Neural cell (in vitro differentiated cells): ENCODE measurements at regions not wholly inside any gene's neighbourhood (a gene's known extent, or its start where the extent isn't known, plus 50 kb on each side); places are given as distances from the start of the nearest gene placed in this dataset.

Experiments used
- H2AFZ ChIP-seq: fragments of 200-600, 300-800 bp; sonication (generic), shearing (Covaris generic); 2 replicates; pipeline ENCODE4 v1.6.0; 2014; ENCODE audit warnings: low read depth, mild to moderate bottlenecking, antibody characterized with exemption, low read length, moderate library complexity
- H3F3A ChIP-seq: fragments of 200-600 bp; shearing (Covaris generic); 2 replicates; pipeline ENCODE4 v1.6.1; 2016; ENCODE audit warnings: mild to moderate bottlenecking, moderate library complexity, mixed read lengths, antibody characterized with exemption, low read length; ENCODE audit not compliant: insufficient read depth, poor library complexity, severe bottlenecking
- H3K27ac ChIP-seq: fragments of 200-600, 300-800 bp; sonication (generic), shearing (Covaris generic); 2 replicates; pipeline ENCODE4 v1.5.1; 2014; ENCODE audit warnings: mild to moderate bottlenecking, low read length, moderate library complexity
- H3K27me3 ChIP-seq: fragments of 300-800, 200-600 bp; sonication (generic), shearing (Covaris generic); 2 replicates; pipeline ENCODE4 v1.6.0; 2014; ENCODE audit warnings: mild to moderate bottlenecking, low read depth, low read length, moderate library complexity; ENCODE audit not compliant: insufficient read depth
- H3K36me3 ChIP-seq: fragments of 300-800, 200-600 bp; sonication (generic), shearing (Covaris generic); 2 replicates; pipeline ENCODE4 v1.5.1; 2014; ENCODE audit warnings: mild to moderate bottlenecking, antibody characterized with exemption, low read length, moderate library complexity; ENCODE audit not compliant: insufficient read depth
- H3K4me2 ChIP-seq: fragments of 300-800, 200-600 bp; sonication (generic), shearing (Covaris generic); 2 replicates; pipeline ENCODE4 v1.6.0; 2014; ENCODE audit warnings: mild to moderate bottlenecking, low read length
- H3K4me3 ChIP-seq: fragments of 300-800, 200-600 bp; sonication (generic), shearing (Covaris generic); 2 replicates; pipeline ENCODE4 v1.5.1; 2014; ENCODE audit warnings: mild to moderate bottlenecking, low read length, moderate library complexity
- H3K79me2 ChIP-seq: fragments of 200-600 bp; shearing (Covaris generic); replicated peaks from 2 replicates; pipeline ENCODE4 v1.6.0; 2014; ENCODE audit warnings: mild to moderate bottlenecking, low read length, moderate library complexity; ENCODE audit not compliant: insufficient read depth
- H3K9ac ChIP-seq: fragments of 300-800, 200-600 bp; sonication (generic), shearing (Covaris generic); 2 replicates; pipeline ENCODE4 v1.6.1; 2016; ENCODE audit warnings: mild to moderate bottlenecking, low read length, mixed read lengths
- H3K9me2 ChIP-seq: fragments of 200-600 bp; shearing (Covaris generic); 2 replicates; pipeline ENCODE4 v1.6.1; 2016; ENCODE audit warnings: mild to moderate bottlenecking, low read length, mixed read lengths; ENCODE audit not compliant: insufficient read depth
- H3K9me3 ChIP-seq: fragments of 200-600, 300-800 bp; sonication (generic), shearing (Covaris generic); 2 replicates; pipeline ENCODE4 v1.6.1; 2016; ENCODE audit warnings: mild to moderate bottlenecking, mixed run types, low read length, moderate library complexity, mixed read lengths
- H4K20me1 ChIP-seq: fragments of 200-600 bp; shearing (Covaris generic); 2 replicates; pipeline ENCODE4 v1.6.1; 2016; ENCODE audit warnings: mild to moderate bottlenecking, mixed run types; ENCODE audit not compliant: insufficient read depth
- EP300 ChIP-seq: fragments of 450-650 bp; conservative IDR thresholded peaks from 2 replicates; pipeline ENCODE4 v1.6.1; 2014; ENCODE audit warnings: antibody characterized with exemption, mild to moderate bottlenecking, moderate library complexity; ENCODE audit not compliant: poor library complexity, severe bottlenecking
- EZH2 ChIP-seq: fragments of 200-600, 300-800 bp; shearing (Covaris generic), sonication (generic); IDR thresholded peaks from 2 replicates; pipeline ENCODE4 v1.6.1; 2014; ENCODE audit warnings: antibody characterized with exemption, low read length, borderline replicate concordance, mild to moderate bottlenecking; ENCODE audit not compliant: insufficient read depth, poor library complexity, severe bottlenecking
- MXI1 ChIP-seq: fragments of 450-650 bp; conservative IDR thresholded peaks from 2 replicates; pipeline ENCODE4 v1.6.1; 2014; ENCODE audit warnings: antibody characterized with exemption, mild to moderate bottlenecking; ENCODE audit not compliant: poor library complexity, severe bottlenecking
- POLR2AphosphoS5 ChIP-seq: IDR thresholded peaks from 2 replicates; pipeline ENCODE4 v1.6.1; 2012
- RAD21 ChIP-seq: fragments of 450-650 bp; conservative IDR thresholded peaks from 2 replicates; pipeline ENCODE4 v1.6.1; 2014; ENCODE audit warnings: antibody characterized with exemption, mild to moderate bottlenecking, moderate library complexity
- SMC3 ChIP-seq: fragments of 450-650 bp; conservative IDR thresholded peaks from 2 replicates; pipeline ENCODE4 v1.6.1; 2014; ENCODE audit warnings: antibody characterized with exemption, mild to moderate bottlenecking, moderate library complexity; ENCODE audit not compliant: poor library complexity
- TAF1 ChIP-seq: IDR thresholded peaks from 2 replicates; pipeline ENCODE4 v1.6.1; 2012; ENCODE audit warnings: low read depth
- TF ChIP-seq, protein P1 (sequence below): IDR thresholded peaks from 2 replicates; pipeline ENCODE4 v1.6.1; 2012; ENCODE audit warnings: borderline replicate concordance
- TF ChIP-seq, protein P2 (sequence below): fragments of 450-650 bp; IDR thresholded peaks from 2 replicates; pipeline ENCODE4 v1.5.1; 2014; ENCODE audit warnings: antibody characterized with exemption, mild to moderate bottlenecking, moderate library complexity; ENCODE audit not compliant: poor library complexity, severe bottlenecking

DNA sequence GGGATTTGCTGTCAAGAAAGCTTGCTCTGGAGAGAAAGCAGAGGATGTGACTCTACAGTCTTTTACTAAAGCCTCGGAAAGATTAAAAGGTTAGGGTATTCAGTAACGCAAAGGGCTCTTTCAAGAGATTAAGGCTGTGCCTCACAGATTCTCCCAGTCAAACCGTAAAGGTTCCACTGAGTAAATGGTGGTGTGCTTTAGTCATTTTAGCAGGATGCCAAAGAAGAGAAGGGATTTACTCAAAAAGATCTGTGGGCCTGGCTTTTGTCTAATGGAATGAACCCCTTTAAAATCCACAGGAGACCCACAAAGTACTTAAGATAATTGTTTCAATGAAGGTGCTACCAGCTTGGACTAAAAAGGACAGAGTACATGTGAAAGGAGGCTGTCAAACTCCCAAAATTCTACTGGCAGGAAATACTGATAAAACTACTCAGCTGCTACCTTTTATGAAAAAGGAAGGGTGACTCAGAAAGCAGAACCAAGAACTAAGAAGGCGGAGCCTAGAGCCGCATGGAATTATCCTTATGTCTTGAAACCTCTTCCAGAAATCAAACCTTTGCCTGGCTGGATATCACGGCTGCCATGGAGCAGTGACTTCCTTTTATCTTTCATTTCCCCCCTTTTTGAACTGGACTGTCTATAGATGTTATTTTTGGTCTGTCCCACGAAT is 670.2 kb upstream of the ZEB2 start:
- H2AFZ ChIP-seq: no peak overlapping the region

DNA sequence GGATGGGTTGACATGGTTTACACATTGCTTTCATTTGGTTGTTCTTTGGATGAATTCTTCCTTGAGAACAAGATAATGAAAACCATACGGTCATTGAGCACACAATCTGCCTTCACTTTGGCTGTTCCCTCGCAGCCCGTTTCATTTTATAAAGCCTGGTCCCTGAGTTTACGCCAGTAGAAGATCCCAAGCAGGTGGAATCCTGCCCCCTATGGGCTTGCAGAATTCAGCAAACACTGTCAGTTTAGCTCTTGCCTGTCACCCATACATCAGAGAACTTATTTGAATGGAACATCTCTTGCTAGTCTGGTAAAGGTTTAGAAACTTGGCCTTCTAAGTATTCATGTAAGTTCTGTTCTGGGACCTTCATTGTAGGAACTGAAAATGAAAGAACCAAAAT is 666.4 kb upstream of the ZEB2 start:
- TF ChIP-seq RAD21 (no peak), EZH2 (no peak), EP300 (no peak), MXI1 (no peak), TAF1 (no peak), SMC3 (no peak), POLR2AphosphoS5 (no peak)
- TF ChIP-seq, protein P1, sequence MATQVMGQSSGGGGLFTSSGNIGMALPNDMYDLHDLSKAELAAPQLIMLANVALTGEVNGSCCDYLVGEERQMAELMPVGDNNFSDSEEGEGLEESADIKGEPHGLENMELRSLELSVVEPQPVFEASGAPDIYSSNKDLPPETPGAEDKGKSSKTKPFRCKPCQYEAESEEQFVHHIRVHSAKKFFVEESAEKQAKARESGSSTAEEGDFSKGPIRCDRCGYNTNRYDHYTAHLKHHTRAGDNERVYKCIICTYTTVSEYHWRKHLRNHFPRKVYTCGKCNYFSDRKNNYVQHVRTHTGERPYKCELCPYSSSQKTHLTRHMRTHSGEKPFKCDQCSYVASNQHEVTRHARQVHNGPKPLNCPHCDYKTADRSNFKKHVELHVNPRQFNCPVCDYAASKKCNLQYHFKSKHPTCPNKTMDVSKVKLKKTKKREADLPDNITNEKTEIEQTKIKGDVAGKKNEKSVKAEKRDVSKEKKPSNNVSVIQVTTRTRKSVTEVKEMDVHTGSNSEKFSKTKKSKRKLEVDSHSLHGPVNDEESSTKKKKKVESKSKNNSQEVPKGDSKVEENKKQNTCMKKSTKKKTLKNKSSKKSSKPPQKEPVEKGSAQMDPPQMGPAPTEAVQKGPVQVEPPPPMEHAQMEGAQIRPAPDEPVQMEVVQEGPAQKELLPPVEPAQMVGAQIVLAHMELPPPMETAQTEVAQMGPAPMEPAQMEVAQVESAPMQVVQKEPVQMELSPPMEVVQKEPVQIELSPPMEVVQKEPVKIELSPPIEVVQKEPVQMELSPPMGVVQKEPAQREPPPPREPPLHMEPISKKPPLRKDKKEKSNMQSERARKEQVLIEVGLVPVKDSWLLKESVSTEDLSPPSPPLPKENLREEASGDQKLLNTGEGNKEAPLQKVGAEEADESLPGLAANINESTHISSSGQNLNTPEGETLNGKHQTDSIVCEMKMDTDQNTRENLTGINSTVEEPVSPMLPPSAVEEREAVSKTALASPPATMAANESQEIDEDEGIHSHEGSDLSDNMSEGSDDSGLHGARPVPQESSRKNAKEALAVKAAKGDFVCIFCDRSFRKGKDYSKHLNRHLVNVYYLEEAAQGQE: no peak
- TF ChIP-seq, protein P2, sequence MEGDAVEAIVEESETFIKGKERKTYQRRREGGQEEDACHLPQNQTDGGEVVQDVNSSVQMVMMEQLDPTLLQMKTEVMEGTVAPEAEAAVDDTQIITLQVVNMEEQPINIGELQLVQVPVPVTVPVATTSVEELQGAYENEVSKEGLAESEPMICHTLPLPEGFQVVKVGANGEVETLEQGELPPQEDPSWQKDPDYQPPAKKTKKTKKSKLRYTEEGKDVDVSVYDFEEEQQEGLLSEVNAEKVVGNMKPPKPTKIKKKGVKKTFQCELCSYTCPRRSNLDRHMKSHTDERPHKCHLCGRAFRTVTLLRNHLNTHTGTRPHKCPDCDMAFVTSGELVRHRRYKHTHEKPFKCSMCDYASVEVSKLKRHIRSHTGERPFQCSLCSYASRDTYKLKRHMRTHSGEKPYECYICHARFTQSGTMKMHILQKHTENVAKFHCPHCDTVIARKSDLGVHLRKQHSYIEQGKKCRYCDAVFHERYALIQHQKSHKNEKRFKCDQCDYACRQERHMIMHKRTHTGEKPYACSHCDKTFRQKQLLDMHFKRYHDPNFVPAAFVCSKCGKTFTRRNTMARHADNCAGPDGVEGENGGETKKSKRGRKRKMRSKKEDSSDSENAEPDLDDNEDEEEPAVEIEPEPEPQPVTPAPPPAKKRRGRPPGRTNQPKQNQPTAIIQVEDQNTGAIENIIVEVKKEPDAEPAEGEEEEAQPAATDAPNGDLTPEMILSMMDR: no peak
- Histone ChIP-seq H3K27ac (no peak overlapping the region), H4K20me1 (no peaks in the 10 kb centered on the region), H3K27me3 (no peaks in the 10 kb centered on the region), H3K4me3 (no peak overlapping the region), H3K9me2 (no peaks in the 10 kb centered on the region), H3K9me3 (no peaks in the 10 kb centered on the region), H3K9ac (no peak overlapping the region), H3K36me3 (no peaks in the 10 kb centered on the region), H3K4me2 (no peak overlapping the region), H2AFZ (no peak overlapping the region), H3F3A (no peaks in the 10 kb centered on the region), H3K79me2 (no peaks in the 10 kb centered on the region)

More for the DNA sequence above, 670.2 kb upstream of the ZEB2 start:
- Histone ChIP-seq H3K9me2 (no peaks in the 10 kb centered on the region), H3K4me3 (no peak overlapping the region), H3K27ac (no peak overlapping the region), H3K9me3 (no peaks in the 10 kb centered on the region), H3K36me3 (no peaks in the 10 kb centered on the region), H3K9ac (no peak overlapping the region), H3F3A (no peaks in the 10 kb centered on the region), H3K79me2 (no peaks in the 10 kb centered on the region), H4K20me1 (no peaks in the 10 kb centered on the region), H3K27me3 (no peaks in the 10 kb centered on the region), H3K4me2 (no peak overlapping the region)
- TF ChIP-seq, protein P2: no peak
- TF ChIP-seq SMC3 (no peak), TAF1 (no peak), POLR2AphosphoS5 (no peak), RAD21 (no peak), EP300 (no peak), MXI1 (no peak), EZH2 (no peak)
- TF ChIP-seq, protein P1: no peak
